Ovary (tissue), 7 donors: ENCODE measurements at regions not wholly inside any gene's neighbourhood (a gene's known extent, or its start where the extent isn't known, plus 50 kb on each side); places are given as distances from the start of the nearest gene placed in this dataset.
A peak's percentile ranks its signal among the peaks of the same experiment; 100 is the strongest.

Source experiments
- DNase-seq, 5 donors: peaks; one replicate each; pipeline ENCODE4 v3.0.0-alpha.2; 2019 to 2020
- H3K27ac ChIP-seq, 2 donors: fragments of 200-600 bp; one replicate each; pipeline versions ENCODE4 v1.5.1 to v1.8.0; 2019 to 2022
- H3K27me3 ChIP-seq: fragments of 200-600 bp; one replicate; pipeline ENCODE4 v1.8.0; 2022
- H3K36me3 ChIP-seq: fragments of 200-600 bp; sonication (generic); one replicate; pipeline ENCODE4 v1.5.1; 2019
- H3K4me1 ChIP-seq: one replicate; pipeline ENCODE4 v1.8.1; 2013; ENCODE audit warnings: mild to moderate bottlenecking, moderate library complexity; ENCODE audit not compliant: insufficient read depth
- H3K4me3 ChIP-seq: fragments of 200-600 bp; sonication (generic); one replicate; pipeline ENCODE4 v1.5.1; 2017
- H3K9me3 ChIP-seq, 2 donors: fragments of 200-600 bp in 1 of 2; sonication (generic) in 1 of 2; one replicate each; pipeline versions ENCODE4 v1.5.1 to v1.8.1; 2013 to 2019; ENCODE audit warnings: mild to moderate bottlenecking in 1 of 2, moderate library complexity in 1 of 2
- CTCF ChIP-seq, 3 donors: fragments of 450-650 bp in 2 of 3; fragments of 200-600 bp in 1 of 3; IDR thresholded peaks; one replicate each; pipeline versions ENCODE4 v1.5.1 to v1.8.0; 2016 to 2022; ENCODE audit warnings: antibody characterized with exemption in 3 of 3, mild to moderate bottlenecking in 1 of 3
- EP300 ChIP-seq: sonication (generic); formaldehyde crosslinking; IDR thresholded peaks from one replicate; pipeline ENCODE4 v1.6.1; 2017; ENCODE audit warnings: antibody characterized with exemption
- POLR2A ChIP-seq: fragments of 450-650 bp; IDR thresholded peaks from one replicate; pipeline ENCODE4 v1.6.1; 2017; ENCODE audit warnings: antibody characterized with exemption, mild to moderate bottlenecking, moderate library complexity
- WGBS, 3 donors: extraction: QIAGEN DNeasy Blood & Tissue Kit in 1 of 3; methylation state at CpG; one replicate each; pipeline versions ENCODE4 v1.1.5 to v1.1.7; 2013 to 2017; 5-methylcytosine and 5-hydroxymethylcytosine counted together
- intact Hi-C, 4 donors: fragments of 100-400 bp; cut with DNase I; formaldehyde crosslinking; loops; one replicate each; pipeline versions ENCODE4 v1.11.0 to v1.15.1; 2022 to 2023
- donor health status: DM: no; HTN: no; CAD: no; lungs with moderate emphysema.
- donor health status: DM: no; HTN: no; CAD: no.
- donor health status: Bipolar disorder and iron deficiency.
- donor health status: DM: no; HTN: no; CAD: no.
- donor health status: DM: yes; HTN: yes; CAD: no.

- no peak overlapping the region for H3K27ac ChIP-seq
- no peaks in the 10 kb centered on the region for H3K36me3 ChIP-seq
- WGBS, 3 donors = 62 to 67% (median 64%) methylated on average over 2 of the region's 2 CpGs
- no peaks in the 10 kb centered on the region for H3K4me1 ChIP-seq
- no peak for DNase-seq
- H3K4me3 ChIP-seq = no peak overlapping the region
- TF ChIP-seq CTCF (IDR thresholded peaks at IDR 0.05) (no peak), EP300 (no peak), POLR2A (no peak)
- intact Hi-C loops = no loop called here
- no peaks in the 10 kb centered on the region for H3K27me3 ChIP-seq
- no peaks in the 10 kb centered on the region for H3K9me3 ChIP-seq
These were observed 68.3 kb upstream of the WDR17 start for GRCh38 chr4:175997291-175997690.

GRCh38 chr4:175998782-175999181 lies 66.9 kb upstream of the WDR17 start:
- Histone ChIP-seq H3K27ac (no peak overlapping the region), H3K9me3 (no peaks in the 10 kb centered on the region), H3K4me3 (no peak overlapping the region), H3K27me3 (no peaks in the 10 kb centered on the region), H3K36me3 (no peaks in the 10 kb centered on the region), H3K4me1 (no peaks in the 10 kb centered on the region)
- intact Hi-C loops = no loop called here
- TF ChIP-seq CTCF (IDR thresholded peaks at IDR 0.05) (no peak), EP300 (no peak), POLR2A (no peak)
- no peak for DNase-seq

GRCh38 chr4:175999944-176000343 lies 65.7 kb upstream of the WDR17 start:
- DNase-seq = no peak
- 89 to 94% (median 90%) methylated on average over 2 of the region's 2 CpGs for WGBS, 3 donors
- TF ChIP-seq CTCF (IDR thresholded peaks at IDR 0.05) (no peak), POLR2A (no peak), EP300 (no peak)
- H3K4me3 ChIP-seq = no peak overlapping the region
- no peak overlapping the region for H3K27ac ChIP-seq
- H3K4me1 ChIP-seq = no peaks in the 10 kb centered on the region
- H3K36me3 ChIP-seq = no peaks in the 10 kb centered on the region
- intact Hi-C loops = no loop called here
- no peaks in the 10 kb centered on the region for H3K27me3 ChIP-seq
- no peaks in the 10 kb centered on the region for H3K9me3 ChIP-seq

- intact Hi-C loops = no loop called here
- DNase-seq = peak in 4 of 5 donors; percentile 26 to 43 (median 32)
- 0 to 2% (median 1%) methylated on average over 41 of the region's 41 CpGs for WGBS, 3 donors
- Histone ChIP-seq H3K4me3 (peak overlapping the region; percentile 45), H3K27ac (no peak overlapping the region), H3K27me3 (no peaks in the 10 kb centered on the region), H3K9me3 (no peaks in the 10 kb centered on the region), H3K36me3 (no peaks in the 10 kb centered on the region), H3K4me1 (no peaks in the 10 kb centered on the region)
- no peak for TF ChIP-seq POLR2A
- no peak for TF ChIP-seq CTCF (IDR thresholded peaks at IDR 0.05)
- no peak for TF ChIP-seq EP300
These were observed 64.3 kb upstream of the WDR17 start for GRCh38 chr4:176001151-176002006.
